Lung (tissue), 11 donors: ENCODE measurements at regions not wholly inside any gene's neighbourhood (a gene's known extent, or its start where the extent isn't known, plus 50 kb on each side); places are given as distances from the start of the nearest gene placed in this dataset.
A peak's percentile ranks its signal among the peaks of the same experiment; 100 is the strongest.

ENCODE experiments used
- ATAC-seq: fragments of 200-7000 bp; cut with Tn5 transposase; one replicate; pipeline ENCODE4 v1.9.1; 2020; ENCODE audit warnings: moderate number of reproducible peaks; ENCODE audit not compliant: insufficient read depth, low FRiP score
- DNase-seq, 3 donors: peaks; one replicate each; pipeline ENCODE4 v3.0.0-alpha.2; 2013 to 2017
- H3K27ac ChIP-seq, 2 donors: one replicate each; pipeline ENCODE4 v1.5.1; 2013; ENCODE audit warnings: mild to moderate bottlenecking in 2 of 2, moderate library complexity in 2 of 2, control low read depth in 1 of 2, inconsistent platforms in 1 of 2, low read depth in 1 of 2, low read length in 1 of 2
- H3K27me3 ChIP-seq, 3 donors: one replicate each; pipeline ENCODE4 v1.5.1; 2013; ENCODE audit warnings: low read length in 2 of 3; ENCODE audit not compliant: control insufficient read depth in 3 of 3, insufficient read depth in 3 of 3
- H3K36me3 ChIP-seq, 4 donors: one replicate each; pipeline ENCODE4 v1.5.1; 2013; ENCODE audit warnings: low read length in 4 of 4, mild to moderate bottlenecking in 1 of 4, moderate library complexity in 1 of 4; ENCODE audit not compliant: control insufficient read depth in 4 of 4, insufficient read depth in 4 of 4
- H3K4me1 ChIP-seq, 5 donors: one replicate each; pipeline ENCODE4 v1.5.1; 2013; ENCODE audit warnings: low read length in 5 of 5, mild to moderate bottlenecking in 2 of 5, moderate library complexity in 1 of 5; ENCODE audit not compliant: control insufficient read depth in 5 of 5, insufficient read depth in 5 of 5
- H3K4me3 ChIP-seq: one replicate; pipeline ENCODE4 v1.5.1; 2013; ENCODE audit warnings: mild to moderate bottlenecking, control low read depth, moderate library complexity
- H3K9ac ChIP-seq, 2 donors: one replicate each; pipeline ENCODE4 v1.5.1; 2013; ENCODE audit warnings: low read length in 2 of 2, control low read depth in 1 of 2; ENCODE audit not compliant: insufficient read depth in 1 of 2
- H3K9me3 ChIP-seq, 4 donors: one replicate each; pipeline ENCODE4 v1.5.1; 2013; ENCODE audit warnings: low read length in 3 of 4, mild to moderate bottlenecking in 1 of 4, moderate library complexity in 1 of 4; ENCODE audit not compliant: control insufficient read depth in 4 of 4, insufficient read depth in 3 of 4
- CTCF ChIP-seq: IDR thresholded peaks from 2 replicates; pipeline ENCODE4 v1.5.1; 2012; ENCODE audit warnings: mild to moderate bottlenecking; ENCODE audit errors: control extremely low read depth, extremely low read depth
- WGBS, 2 donors: extraction: QIAGEN DNeasy Blood & Tissue Kit; methylation state at CpG; one replicate each; pipeline ENCODE4 v1.1.7; 2013; 5-methylcytosine and 5-hydroxymethylcytosine counted together
- donor health status: control.
- donor health status: control.
- donor health status: Bipolar disorder and iron deficiency.
- donor health status: healthy.
- donor health status: DM: yes; HTN: yes; CAD: no.

- H3K4me3 ChIP-seq, result no peak overlapping the region
- no peak for ATAC-seq
- no peak for TF ChIP-seq CTCF
- WGBS, 2 donors, result 37 to 48% methylated on average over 3 of the region's 3 CpGs
- no peaks in the 10 kb centered on the region for H3K27me3 ChIP-seq
- no peak overlapping the region for H3K9ac ChIP-seq
- DNase-seq, result peak; percentile 37 to 67 (median 47)
- H3K9me3 ChIP-seq, result no peaks in the 10 kb centered on the region
- no peaks in the 10 kb centered on the region for H3K36me3 ChIP-seq
- no peaks in the 10 kb centered on the region for H3K4me1 ChIP-seq
- H3K27ac ChIP-seq, result no peak overlapping the region
Measured at GRCh38 chr16:61042737-61043136, 993.5 kb downstream of the CDH8 start.

- H3K27ac ChIP-seq, result no peak overlapping the region
- H3K4me1 ChIP-seq, result no peaks in the 10 kb centered on the region
- WGBS, 2 donors, result 94% methylated on average over 8 of the region's 8 CpGs
- no peak for ATAC-seq
- no peaks in the 10 kb centered on the region for H3K27me3 ChIP-seq
- no peak for TF ChIP-seq CTCF
- no peaks in the 10 kb centered on the region for H3K36me3 ChIP-seq
- H3K9ac ChIP-seq, result no peak overlapping the region
- H3K9me3 ChIP-seq, result peaks cover 0 to 8% (median 0%) of the 10 kb centered on the region in 4 donors
- no peak overlapping the region for H3K4me3 ChIP-seq
- no peak for DNase-seq
Measured at GRCh38 chr16:61030616-61031015, 1005.6 kb downstream of the CDH8 start.

- no peak for DNase-seq
- no peak for TF ChIP-seq CTCF
Measured at GRCh38 chr16:61024180-61024900, 1011.9 kb downstream of the CDH8 start.

GRCh38 chr16:61014869-61015268 is 1021.4 kb downstream of the CDH8 start:
- WGBS, 2 donors, result 81 to 85% methylated on average over 6 of the region's 6 CpGs
- no peak for ATAC-seq
- Histone ChIP-seq H3K9me3 (no peaks in the 10 kb centered on the region), H3K9ac (no peak overlapping the region), H3K4me1 (no peaks in the 10 kb centered on the region), H3K27me3 (no peaks in the 10 kb centered on the region), H3K4me3 (no peak overlapping the region), H3K36me3 (no peaks in the 10 kb centered on the region), H3K27ac (no peak overlapping the region)
- no peak for DNase-seq
- no peak for TF ChIP-seq CTCF

More at GRCh38 chr16:61024180-61024900, 1011.9 kb downstream of the CDH8 start:
- Histone ChIP-seq H3K9ac (no peak overlapping the region), H3K27me3 (no peaks in the 10 kb centered on the region), H3K4me3 (no peak overlapping the region), H3K9me3 (no peaks in the 10 kb centered on the region), H3K27ac (no peak overlapping the region), H3K36me3 (no peaks in the 10 kb centered on the region), H3K4me1 (no peaks in the 10 kb centered on the region)
- 74 to 82% methylated on average over 3 of the region's 3 CpGs for WGBS, 2 donors
- no peak for ATAC-seq
